ENCODE measurements at regions not wholly inside any gene's neighbourhood (a gene's known extent, or its start where the extent isn't known, plus 50 kb on each side); places are given as distances from the start of the nearest gene placed in this dataset.

DNA sequence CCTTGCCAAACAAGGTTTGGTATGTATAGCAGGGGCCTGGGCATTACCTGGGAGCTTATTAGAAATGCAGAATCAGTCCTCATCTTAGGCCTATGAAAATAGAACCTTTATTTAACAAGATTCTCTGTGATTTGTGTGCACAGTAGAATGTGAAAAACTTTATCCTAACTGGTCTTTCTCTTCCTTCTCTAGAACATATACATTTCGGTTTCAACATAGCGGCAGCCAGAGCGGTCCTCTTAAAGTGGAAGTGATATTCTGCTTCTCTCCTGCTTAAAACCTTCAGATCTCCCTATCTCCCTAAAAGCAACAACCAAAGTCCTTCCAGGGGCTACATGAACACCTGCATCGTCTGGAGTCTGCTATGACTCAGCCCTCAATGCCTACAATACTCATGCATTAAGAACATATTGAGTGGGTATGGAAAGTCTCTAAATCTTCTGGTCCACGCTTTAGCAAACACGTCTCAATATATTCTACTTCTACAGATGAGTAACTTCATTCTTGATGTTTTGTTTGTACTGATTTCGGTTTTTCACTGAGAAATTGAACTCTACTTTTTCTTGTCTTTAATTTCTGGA is 84.5 kb downstream of the SPRY2 start:
- Histone ChIP-seq H3K27me3 (ENCODE audit: control insufficient read depth, insufficient read depth, low read length) (no peaks in the 10 kb centered on the region), H3K9me3 (ENCODE audit: control insufficient read depth, insufficient read depth, low read length) (peaks cover 2% of the 10 kb centered on the region), H3K4me1 (ENCODE audit: control insufficient read depth, insufficient read depth, low read length) (no peaks in the 10 kb centered on the region), H3K36me3 (ENCODE audit: control insufficient read depth, insufficient read depth, low read length) (no peaks in the 10 kb centered on the region), H3K4me3 (ENCODE audit: low read depth, low read length) (no peak overlapping the region), H3K27ac (ENCODE audit: low read depth, low read length) (no peak overlapping the region)
- DNase-seq (ENCODE audit: low read depth in 4 of 6, low spot score in 6 of 6), result no peak
- no CpG with 5 or more reads among the region's 7 CpGs for WGBS (ENCODE audit: insufficient coverage)

DNA sequence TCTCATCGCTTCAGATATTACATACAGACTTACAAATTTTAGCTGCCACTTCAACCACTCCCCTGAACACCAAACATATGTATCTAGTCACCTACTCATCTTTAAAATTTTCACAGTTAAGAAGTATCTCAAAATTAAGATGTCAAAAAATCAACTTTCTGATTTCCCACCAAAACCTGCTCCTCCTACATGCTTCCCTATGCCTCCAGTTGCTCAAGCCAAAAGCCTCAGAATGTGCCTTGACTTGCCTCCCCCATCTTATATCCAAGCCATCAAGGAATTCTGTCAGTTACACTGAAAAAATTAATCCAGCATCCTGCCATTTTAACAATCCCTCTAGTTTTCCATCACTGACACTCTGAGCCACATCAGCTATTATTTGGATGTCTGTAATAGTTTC is 85.0 kb downstream of the SPRY2 start:
- Histone ChIP-seq H3K27me3 (ENCODE audit: control insufficient read depth, insufficient read depth, low read length) (no peaks in the 10 kb centered on the region), H3K9me3 (ENCODE audit: control insufficient read depth, insufficient read depth, low read length) (peaks cover 2% of the 10 kb centered on the region), H3K4me1 (ENCODE audit: control insufficient read depth, insufficient read depth, low read length) (no peaks in the 10 kb centered on the region), H3K27ac (ENCODE audit: low read depth, low read length) (no peak overlapping the region), H3K4me3 (ENCODE audit: low read depth, low read length) (no peak overlapping the region), H3K36me3 (ENCODE audit: control insufficient read depth, insufficient read depth, low read length) (no peaks in the 10 kb centered on the region)
- no peak for DNase-seq (ENCODE audit: low read depth in 4 of 6, low spot score in 6 of 6)
- WGBS (ENCODE audit: insufficient coverage), result 89% methylated on average over 1 of the region's 1 CpG

- H3K27ac ChIP-seq (ENCODE audit: low read depth, low read length), result no peak overlapping the region
- no peaks in the 10 kb centered on the region for H3K36me3 ChIP-seq (ENCODE audit: control insufficient read depth, insufficient read depth, low read length)
- no peaks in the 10 kb centered on the region for H3K9me3 ChIP-seq (ENCODE audit: control insufficient read depth, insufficient read depth, low read length)
- no peak overlapping the region for H3K4me3 ChIP-seq (ENCODE audit: low read depth, low read length)
- no peaks in the 10 kb centered on the region for H3K4me1 ChIP-seq (ENCODE audit: control insufficient read depth, insufficient read depth, low read length)
- peak in 3 of 6 donors; percentile 22 to 69 (median 38) for DNase-seq (ENCODE audit: low read depth in 4 of 6, low spot score in 6 of 6)
- WGBS (ENCODE audit: insufficient coverage), result 82% methylated on average over 1 of the region's 2 CpGs
- no peaks in the 10 kb centered on the region for H3K27me3 ChIP-seq (ENCODE audit: control insufficient read depth, insufficient read depth, low read length)
These were observed 89.5 kb downstream of the SPRY2 start for GRCh38 chr13:80251403-80251802.

GRCh38 chr13:80250213-80250810 is 90.6 kb downstream of the SPRY2 start:
- Histone ChIP-seq H3K36me3 (ENCODE audit: control insufficient read depth, insufficient read depth, low read length) (no peaks in the 10 kb centered on the region), H3K4me3 (ENCODE audit: low read depth, low read length) (no peak overlapping the region), H3K27ac (ENCODE audit: low read depth, low read length) (no peak overlapping the region), H3K27me3 (ENCODE audit: control insufficient read depth, insufficient read depth, low read length) (no peaks in the 10 kb centered on the region), H3K4me1 (ENCODE audit: control insufficient read depth, insufficient read depth, low read length) (no peaks in the 10 kb centered on the region), H3K9me3 (ENCODE audit: control insufficient read depth, insufficient read depth, low read length) (no peaks in the 10 kb centered on the region)
- WGBS (ENCODE audit: insufficient coverage), result 79% methylated on average over 3 of the region's 7 CpGs
- no peak for DNase-seq (ENCODE audit: low read depth in 4 of 6, low spot score in 6 of 6)

DNA sequence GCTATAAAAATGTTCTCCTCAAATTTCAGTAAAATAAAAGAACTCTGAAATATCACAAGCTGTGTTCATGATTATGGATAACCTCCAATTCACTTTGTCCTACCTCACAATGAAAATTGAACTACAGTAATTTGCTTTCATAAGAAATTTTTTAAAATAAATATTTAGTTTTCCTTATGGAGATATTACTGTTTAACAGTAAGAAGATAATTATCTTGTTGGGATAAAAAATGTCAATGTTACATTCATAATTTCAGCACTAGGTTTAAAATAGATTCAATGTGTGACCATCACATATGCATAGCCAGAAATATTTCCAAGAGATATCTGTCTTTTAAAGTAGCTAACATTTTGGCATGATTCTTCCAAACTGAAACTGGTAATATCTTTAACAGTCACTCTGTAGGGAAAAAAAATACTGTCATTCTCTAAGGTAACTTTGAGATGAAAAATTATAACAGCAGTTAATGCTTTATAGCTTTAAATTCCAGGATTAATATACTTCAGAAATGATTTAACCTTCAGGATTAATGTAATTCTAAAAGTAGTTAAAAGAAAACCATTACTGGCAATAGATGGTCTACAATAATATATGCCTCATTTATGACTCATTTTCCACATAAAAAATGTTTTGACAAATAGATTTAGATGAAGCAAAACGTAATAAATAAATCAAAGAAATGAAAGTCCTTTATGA is 91.3 kb downstream of the SPRY2 start:
- Histone ChIP-seq H3K9me3 (ENCODE audit: control insufficient read depth, insufficient read depth, low read length) (no peaks in the 10 kb centered on the region), H3K4me3 (ENCODE audit: low read depth, low read length) (no peak overlapping the region), H3K4me1 (ENCODE audit: control insufficient read depth, insufficient read depth, low read length) (no peaks in the 10 kb centered on the region), H3K27ac (ENCODE audit: low read depth, low read length) (no peak overlapping the region), H3K27me3 (ENCODE audit: control insufficient read depth, insufficient read depth, low read length) (no peaks in the 10 kb centered on the region), H3K36me3 (ENCODE audit: control insufficient read depth, insufficient read depth, low read length) (no peaks in the 10 kb centered on the region)
- no peak for DNase-seq (ENCODE audit: low read depth in 4 of 6, low spot score in 6 of 6)
- WGBS (ENCODE audit: insufficient coverage), result no CpG with 5 or more reads among the region's 1 CpG

DNA sequence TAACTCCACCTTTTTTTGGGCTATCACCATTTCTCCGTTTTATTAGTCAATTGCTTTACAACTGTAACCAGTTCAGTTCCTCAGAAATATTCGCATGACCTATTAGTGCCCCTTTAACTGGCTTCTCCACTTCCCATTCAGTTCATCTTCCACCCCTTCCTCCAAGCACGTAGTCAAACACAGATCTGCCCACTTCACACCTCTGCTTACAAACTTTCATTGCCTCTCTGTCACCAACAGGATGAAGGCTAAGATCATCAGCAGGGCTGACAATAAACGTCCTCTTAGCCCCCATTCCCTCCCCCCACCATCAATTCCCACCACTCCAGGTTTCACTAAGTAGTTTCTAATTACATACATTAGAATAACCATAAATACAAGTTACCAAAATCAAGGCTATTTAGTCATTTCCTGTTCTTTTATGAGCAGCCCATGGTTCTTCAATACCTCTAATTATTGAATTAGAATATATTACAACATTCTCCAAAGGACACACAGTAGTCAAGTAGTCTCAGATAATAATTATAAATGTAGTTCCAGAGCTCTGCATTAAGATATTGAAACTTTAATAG is 95.7 kb downstream of the SPRY2 start:
- no peak overlapping the region for H3K27ac ChIP-seq (ENCODE audit: low read depth, low read length)
- no peaks in the 10 kb centered on the region for H3K4me1 ChIP-seq (ENCODE audit: control insufficient read depth, insufficient read depth, low read length)
- 43% methylated on average over 4 of the region's 4 CpGs for WGBS (ENCODE audit: insufficient coverage)
- H3K27me3 ChIP-seq (ENCODE audit: control insufficient read depth, insufficient read depth, low read length), result no peaks in the 10 kb centered on the region
- H3K9me3 ChIP-seq (ENCODE audit: control insufficient read depth, insufficient read depth, low read length), result no peaks in the 10 kb centered on the region
- H3K4me3 ChIP-seq (ENCODE audit: low read depth, low read length), result no peak overlapping the region
- no peaks in the 10 kb centered on the region for H3K36me3 ChIP-seq (ENCODE audit: control insufficient read depth, insufficient read depth, low read length)
- DNase-seq (ENCODE audit: low read depth in 4 of 6, low spot score in 6 of 6), result no peak

DNA sequence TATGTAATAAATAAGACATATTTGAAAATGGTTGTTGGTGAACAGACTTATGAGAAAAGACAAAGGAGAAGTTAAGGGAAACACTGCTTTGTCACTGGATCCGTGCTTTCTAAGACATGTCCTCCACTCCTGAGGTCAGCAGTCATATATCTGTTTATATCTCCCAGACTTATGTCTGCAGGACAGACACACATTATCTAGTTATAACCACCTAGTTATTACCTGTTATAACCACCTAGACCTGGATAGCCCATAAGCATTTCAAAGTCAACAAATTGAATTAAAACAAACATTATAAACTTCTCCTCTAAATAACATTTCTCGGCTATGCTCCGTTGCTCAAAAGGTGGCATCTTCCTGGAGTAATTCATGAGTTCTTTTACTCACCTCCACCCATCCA is 96.4 kb downstream of the SPRY2 start:
- Histone ChIP-seq H3K27me3 (ENCODE audit: control insufficient read depth, insufficient read depth, low read length) (no peaks in the 10 kb centered on the region), H3K4me3 (ENCODE audit: low read depth, low read length) (no peak overlapping the region), H3K9me3 (ENCODE audit: control insufficient read depth, insufficient read depth, low read length) (no peaks in the 10 kb centered on the region), H3K4me1 (ENCODE audit: control insufficient read depth, insufficient read depth, low read length) (no peaks in the 10 kb centered on the region), H3K27ac (ENCODE audit: low read depth, low read length) (no peak overlapping the region), H3K36me3 (ENCODE audit: control insufficient read depth, insufficient read depth, low read length) (no peaks in the 10 kb centered on the region)
- 45% methylated on average over 1 of the region's 3 CpGs for WGBS (ENCODE audit: insufficient coverage)
- no peak for DNase-seq (ENCODE audit: low read depth in 4 of 6, low spot score in 6 of 6)

DNA sequence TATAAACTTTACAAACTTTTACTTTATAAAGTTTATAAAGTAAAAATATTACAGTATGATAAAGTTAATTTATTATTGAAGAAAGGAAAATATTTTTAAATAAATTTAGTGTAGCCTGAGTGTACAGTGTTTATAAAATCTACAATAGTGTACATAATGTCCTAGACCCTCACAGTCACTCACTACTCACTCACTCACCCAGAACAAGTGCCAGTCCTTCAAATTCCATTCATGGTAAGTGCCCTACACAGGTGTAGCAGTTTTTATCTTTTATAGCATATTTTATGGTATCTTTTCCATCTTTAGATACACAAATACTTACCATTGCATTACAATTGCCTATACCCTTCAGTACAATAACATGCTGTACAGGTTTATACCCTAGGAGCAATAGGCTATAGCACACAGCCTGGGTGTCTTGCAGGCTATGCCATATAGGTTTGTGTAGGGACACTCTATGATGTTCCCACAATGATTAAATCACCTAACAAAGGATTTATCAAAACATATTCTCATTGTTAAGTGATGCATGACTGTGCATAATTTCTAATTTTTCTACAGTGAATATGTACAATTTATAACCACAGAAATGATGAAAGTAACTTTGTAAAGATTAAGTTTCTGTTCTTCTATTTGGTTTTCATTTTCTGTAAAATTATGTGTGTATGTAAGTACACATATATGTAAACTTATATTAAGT is 98.0 kb downstream of the SPRY2 start:
- Histone ChIP-seq H3K27me3 (ENCODE audit: control insufficient read depth, insufficient read depth, low read length) (no peaks in the 10 kb centered on the region), H3K27ac (ENCODE audit: low read depth, low read length) (no peak overlapping the region), H3K36me3 (ENCODE audit: control insufficient read depth, insufficient read depth, low read length) (no peaks in the 10 kb centered on the region), H3K4me3 (ENCODE audit: low read depth, low read length) (no peak overlapping the region), H3K4me1 (ENCODE audit: control insufficient read depth, insufficient read depth, low read length) (no peaks in the 10 kb centered on the region), H3K9me3 (ENCODE audit: control insufficient read depth, insufficient read depth, low read length) (no peaks in the 10 kb centered on the region)
- no peak for DNase-seq (ENCODE audit: low read depth in 4 of 6, low spot score in 6 of 6)

GRCh38 chr13:80239571-80240255 is 101.2 kb downstream of the SPRY2 start:
- H3K4me1 ChIP-seq (ENCODE audit: control insufficient read depth, insufficient read depth, low read length), result no peaks in the 10 kb centered on the region
- 100% methylated on average over 1 of the region's 3 CpGs for WGBS (ENCODE audit: insufficient coverage)
- H3K27me3 ChIP-seq (ENCODE audit: control insufficient read depth, insufficient read depth, low read length), result no peaks in the 10 kb centered on the region
- H3K4me3 ChIP-seq (ENCODE audit: low read depth, low read length), result no peak overlapping the region
- DNase-seq (ENCODE audit: low read depth in 4 of 6, low spot score in 6 of 6), result no peak
- H3K27ac ChIP-seq (ENCODE audit: low read depth, low read length), result no peak overlapping the region
- no peaks in the 10 kb centered on the region for H3K36me3 ChIP-seq (ENCODE audit: control insufficient read depth, insufficient read depth, low read length)
- H3K9me3 ChIP-seq (ENCODE audit: control insufficient read depth, insufficient read depth, low read length), result no peaks in the 10 kb centered on the region
